ENCODE measurements at regions not wholly inside any gene's neighbourhood (a gene's known extent, or its start where the extent isn't known, plus 50 kb on each side); places are given as distances from the start of the nearest gene placed in this dataset.

- no peaks in the 10 kb centered on the region for H3K4me1 ChIP-seq
- intact Hi-C loops (cut with DNase I): no loop called here
- H3K9me3 ChIP-seq: peaks cover 0 to 7% (median 0%) of the 10 kb centered on the region in 3 donors
- H3K27me3 ChIP-seq: no peaks in the 10 kb centered on the region
- H3K36me3 ChIP-seq: no peaks in the 10 kb centered on the region
- no peak overlapping the region for H3K27ac ChIP-seq
- 33 to 67% methylated on average over 1 of the region's 1 CpG for WGBS, 2 donors
- TF ChIP-seq CTCF (IDR thresholded peaks at IDR 0.05) (no peak), POLR2A (IDR thresholded peaks at IDR 0.05) (no peak)
- H3K4me3 ChIP-seq: no peak overlapping the region
- DNase-seq: no peak
Measured at GRCh38 chr12:60265741-60266140, 669.9 kb downstream of the SLC16A7 start.

DNA sequence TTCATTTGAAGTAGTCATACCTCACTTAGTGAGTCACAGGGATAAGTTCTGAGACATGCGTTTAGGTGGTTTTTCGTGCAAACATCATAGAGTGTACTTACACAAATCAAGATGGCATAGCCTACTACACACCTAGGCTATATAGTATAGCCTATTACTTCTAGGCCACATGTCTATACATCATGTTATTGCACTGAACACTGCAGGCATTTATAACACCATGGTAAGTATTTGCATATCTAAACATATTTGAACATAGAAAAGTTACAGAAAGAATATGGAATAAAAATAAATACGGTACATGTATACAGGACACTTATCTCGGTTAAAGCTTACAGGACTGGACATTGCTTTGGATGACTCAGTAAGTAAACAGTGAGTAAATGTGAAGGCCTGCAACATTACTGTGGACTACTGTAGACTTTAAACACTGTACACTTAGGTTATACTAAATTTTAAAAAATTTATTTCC, 670.6 kb downstream of the SLC16A7 start:
- no peak for DNase-seq
- Histone ChIP-seq H3K4me3 (no peak overlapping the region), H3K36me3 (no peaks in the 10 kb centered on the region), H3K27ac (no peak overlapping the region), H3K9me3 (peaks cover 0 to 7% (median 0%) of the 10 kb centered on the region in 3 donors), H3K27me3 (no peaks in the 10 kb centered on the region), H3K4me1 (no peaks in the 10 kb centered on the region)
- WGBS, 2 donors: 79 to 84% methylated on average over 4 of the region's 4 CpGs
- intact Hi-C loops (cut with DNase I): no loop called here
- TF ChIP-seq CTCF (IDR thresholded peaks at IDR 0.05) (no peak), POLR2A (IDR thresholded peaks at IDR 0.05) (no peak)

- Histone ChIP-seq H3K4me3 (no peak overlapping the region), H3K27me3 (no peaks in the 10 kb centered on the region), H3K27ac (no peak overlapping the region), H3K4me1 (no peaks in the 10 kb centered on the region), H3K36me3 (no peaks in the 10 kb centered on the region), H3K9me3 (peaks cover 0 to 7% (median 0%) of the 10 kb centered on the region in 3 donors)
- intact Hi-C loops (cut with DNase I): no loop called here
- 94 to 100% methylated on average over 3 of the region's 66 CpGs for WGBS, 2 donors
- no peak for DNase-seq
- TF ChIP-seq POLR2A (IDR thresholded peaks at IDR 0.05): no peak
- TF ChIP-seq CTCF (IDR thresholded peaks at IDR 0.05): no peak
Measured at GRCh38 chr12:60269611-60270269, 673.9 kb downstream of the SLC16A7 start.

DNA sequence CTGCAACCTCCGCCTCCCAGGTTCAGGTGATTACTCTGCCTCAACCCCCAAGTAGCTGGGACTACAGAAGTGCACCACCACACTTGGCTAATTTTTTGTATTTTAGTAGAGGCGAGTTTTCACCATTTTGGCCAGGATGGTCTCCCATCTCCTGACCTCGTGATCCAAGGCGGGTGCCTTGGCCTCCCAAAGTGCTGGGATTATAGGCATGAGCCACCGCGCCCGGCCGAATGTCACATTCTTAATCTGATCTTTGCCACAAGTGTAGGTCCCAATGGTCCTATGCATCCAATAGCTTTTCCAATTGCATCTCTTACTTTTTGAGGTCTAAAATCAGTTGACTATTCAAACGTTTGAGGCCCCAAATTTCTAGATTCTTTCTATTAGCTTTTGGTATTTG, 676.0 kb downstream of the SLC16A7 start:
- H3K36me3 ChIP-seq: no peaks in the 10 kb centered on the region
- intact Hi-C loops (cut with DNase I): no loop called here
- 78 to 85% methylated on average over 7 to 8 of the region's 9 CpGs for WGBS, 2 donors
- TF ChIP-seq POLR2A (IDR thresholded peaks at IDR 0.05): no peak
- no peak for TF ChIP-seq CTCF (IDR thresholded peaks at IDR 0.05)
- H3K9me3 ChIP-seq: peaks cover 0 to 7% (median 0%) of the 10 kb centered on the region in 3 donors
- H3K27ac ChIP-seq: no peak overlapping the region
- no peaks in the 10 kb centered on the region for H3K4me1 ChIP-seq
- no peak for DNase-seq
- no peak overlapping the region for H3K4me3 ChIP-seq
- H3K27me3 ChIP-seq: no peaks in the 10 kb centered on the region

DNA sequence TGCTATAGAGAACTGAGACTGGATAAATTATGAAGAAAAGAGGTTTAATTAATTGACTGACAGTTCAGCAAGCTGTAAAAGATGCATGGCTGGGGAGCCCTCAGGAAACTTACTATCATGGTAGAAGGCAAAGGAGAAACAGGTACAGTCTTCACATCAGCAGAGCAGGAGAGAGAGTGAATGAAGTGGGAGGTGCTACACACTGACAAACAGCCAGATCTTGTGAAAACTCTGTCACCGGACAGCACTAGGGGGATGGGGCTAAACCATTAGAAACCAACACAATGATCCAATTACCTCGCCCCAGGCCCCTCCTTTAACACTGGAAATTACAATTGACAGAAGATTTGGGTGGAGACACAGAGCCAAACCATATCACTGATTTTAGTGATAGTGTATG, 682.4 kb downstream of the SLC16A7 start:
- intact Hi-C loops (cut with DNase I): no loop called here
- no peak overlapping the region for H3K4me3 ChIP-seq
- no peaks in the 10 kb centered on the region for H3K4me1 ChIP-seq
- H3K27me3 ChIP-seq: no peaks in the 10 kb centered on the region
- H3K27ac ChIP-seq: no peak overlapping the region
- WGBS, 2 donors: 42 to 57% methylated on average over 2 of the region's 2 CpGs
- H3K9me3 ChIP-seq: no peaks in the 10 kb centered on the region
- no peaks in the 10 kb centered on the region for H3K36me3 ChIP-seq
- no peak for TF ChIP-seq CTCF (IDR thresholded peaks at IDR 0.05)
- no peak for DNase-seq
